ENCODE measurements at regions not wholly inside any gene's neighbourhood (a gene's known extent, or its start where the extent isn't known, plus 50 kb on each side); places are given as distances from the start of the nearest gene placed in this dataset.

GRCh38 chr3:6600237-6600636, 260.7 kb upstream of the GRM7 start:
- TF ChIP-seq CTCF (IDR thresholded peaks at IDR 0.05; ENCODE audit: poor library complexity, severe bottlenecking) (no peak), REST (IDR thresholded peaks at IDR 0.05; ENCODE audit: borderline replicate concordance) (no peak), EP300 (conservative IDR thresholded peaks at IDR 0.05; ENCODE audit: poor library complexity, severe bottlenecking) (no peak), SMC3 (conservative IDR thresholded peaks at IDR 0.05; ENCODE audit: poor library complexity) (no peak)
